ENCODE measurements at regions not wholly inside any gene's neighbourhood (a gene's known extent, or its start where the extent isn't known, plus 50 kb on each side); places are given as distances from the start of the nearest gene placed in this dataset.

DNA sequence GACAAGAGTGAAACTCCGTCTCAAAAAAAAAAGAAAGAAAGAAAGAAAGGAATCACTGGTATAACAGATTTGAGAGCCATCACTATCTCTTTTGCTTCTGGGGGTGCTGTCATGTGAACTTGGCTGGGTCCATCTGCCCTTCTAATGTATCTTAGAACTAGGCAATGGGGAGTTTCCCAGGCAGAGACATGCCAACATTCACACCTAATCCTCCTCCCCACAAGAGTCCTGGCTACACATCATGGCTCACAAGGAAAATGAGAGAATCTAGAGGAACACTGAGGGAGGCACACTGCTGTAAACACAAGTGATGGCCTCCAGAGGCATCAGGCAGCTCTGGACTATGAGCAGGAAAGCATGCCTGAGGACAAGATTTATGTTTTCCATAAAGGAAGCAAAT, 67.8 kb upstream of the PPP2R3A start:
- Histone ChIP-seq H3K9me3 (ENCODE audit: low read length) (no peaks in the 10 kb centered on the region), H4K20me1 (ENCODE audit: insufficient read depth, low read length) (no peaks in the 10 kb centered on the region), H3K36me3 (ENCODE audit: insufficient read depth, low read length) (no peaks in the 10 kb centered on the region), H3K79me2 (ENCODE audit: insufficient read depth, low read depth, low read length) (no peaks in the 10 kb centered on the region), H3K4me2 (ENCODE audit: low read length) (no peak overlapping the region), H2AFZ (ENCODE audit: low read length) (no peak overlapping the region), H3K4me3 (ENCODE audit: low read depth, low read length, poor library complexity, severe bottlenecking) (no peak overlapping the region), H3K9me2 (ENCODE audit: insufficient read depth, low read length) (no peaks in the 10 kb centered on the region), H3K27ac (ENCODE audit: low read depth, low read length, poor library complexity, severe bottlenecking) (no peak overlapping the region), H3K4me1 (ENCODE audit: insufficient read depth, low read length, poor library complexity, severe bottlenecking) (no peaks in the 10 kb centered on the region)
- no TSS peak for BruUV-seq (replicated peaks)
- intact Hi-C loops (cut with micrococcal nuclease; ENCODE audit: unreplicated experiment): loop anchor here (5.0 kb wide), 1 partner anchor 1100 kb away; the partner anchor contains the start of gene EPHB1
- ChIA-PET CTCF (ENCODE audit: unreplicated experiment) (no interaction called here), POLR2A (no interaction called here)
- no peak for DNase-seq (ENCODE audit: low spot score)
- TF ChIP-seq, protein P1, sequence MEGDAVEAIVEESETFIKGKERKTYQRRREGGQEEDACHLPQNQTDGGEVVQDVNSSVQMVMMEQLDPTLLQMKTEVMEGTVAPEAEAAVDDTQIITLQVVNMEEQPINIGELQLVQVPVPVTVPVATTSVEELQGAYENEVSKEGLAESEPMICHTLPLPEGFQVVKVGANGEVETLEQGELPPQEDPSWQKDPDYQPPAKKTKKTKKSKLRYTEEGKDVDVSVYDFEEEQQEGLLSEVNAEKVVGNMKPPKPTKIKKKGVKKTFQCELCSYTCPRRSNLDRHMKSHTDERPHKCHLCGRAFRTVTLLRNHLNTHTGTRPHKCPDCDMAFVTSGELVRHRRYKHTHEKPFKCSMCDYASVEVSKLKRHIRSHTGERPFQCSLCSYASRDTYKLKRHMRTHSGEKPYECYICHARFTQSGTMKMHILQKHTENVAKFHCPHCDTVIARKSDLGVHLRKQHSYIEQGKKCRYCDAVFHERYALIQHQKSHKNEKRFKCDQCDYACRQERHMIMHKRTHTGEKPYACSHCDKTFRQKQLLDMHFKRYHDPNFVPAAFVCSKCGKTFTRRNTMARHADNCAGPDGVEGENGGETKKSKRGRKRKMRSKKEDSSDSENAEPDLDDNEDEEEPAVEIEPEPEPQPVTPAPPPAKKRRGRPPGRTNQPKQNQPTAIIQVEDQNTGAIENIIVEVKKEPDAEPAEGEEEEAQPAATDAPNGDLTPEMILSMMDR (conservative IDR thresholded peaks at IDR 0.05; ENCODE audit: low read length): no peak
- TF ChIP-seq EZH2phosphoT487 (IDR thresholded peaks at IDR 0.05; ENCODE audit: borderline replicate concordance, low read depth, low read length): no peak

DNA sequence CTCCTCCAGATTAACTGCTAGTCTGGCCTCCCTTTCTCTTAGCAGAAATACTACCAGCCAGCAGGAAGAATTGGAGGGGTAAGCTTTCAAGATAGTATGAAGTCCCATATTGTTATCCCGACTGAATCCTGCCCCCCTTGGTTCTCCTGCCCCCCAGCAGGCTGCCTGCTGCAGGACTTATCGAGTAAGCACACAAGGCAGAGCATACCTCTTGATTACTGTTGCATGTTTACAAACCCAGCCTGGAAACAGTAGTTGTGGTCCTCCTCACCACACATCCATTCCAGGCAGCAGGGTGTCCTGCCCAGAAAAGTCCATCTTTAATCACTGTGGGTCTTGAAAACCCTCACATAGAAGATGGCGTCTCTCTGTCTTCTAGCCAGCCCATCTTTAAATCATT, 66.8 kb upstream of the PPP2R3A start:
- Histone ChIP-seq H3K4me1 (ENCODE audit: insufficient read depth, low read length, poor library complexity, severe bottlenecking) (no peaks in the 10 kb centered on the region), H3K9me3 (ENCODE audit: low read length) (no peaks in the 10 kb centered on the region), H3K4me3 (ENCODE audit: low read depth, low read length, poor library complexity, severe bottlenecking) (no peak overlapping the region), H3K4me2 (ENCODE audit: low read length) (no peak overlapping the region), H3K27ac (ENCODE audit: low read depth, low read length, poor library complexity, severe bottlenecking) (no peak overlapping the region), H3K36me3 (ENCODE audit: insufficient read depth, low read length) (no peaks in the 10 kb centered on the region), H2AFZ (ENCODE audit: low read length) (no peak overlapping the region), H3K9me2 (ENCODE audit: insufficient read depth, low read length) (no peaks in the 10 kb centered on the region), H4K20me1 (ENCODE audit: insufficient read depth, low read length) (no peaks in the 10 kb centered on the region), H3K79me2 (ENCODE audit: insufficient read depth, low read depth, low read length) (no peaks in the 10 kb centered on the region)
- DNase-seq (ENCODE audit: low spot score): no peak
- no TSS peak for BruUV-seq (replicated peaks)
- intact Hi-C loops (cut with micrococcal nuclease; ENCODE audit: unreplicated experiment): loop anchor here (5.0 kb wide), 1 partner anchor 1101 kb away; the partner anchor contains the start of gene EPHB1
- ChIA-PET CTCF (ENCODE audit: unreplicated experiment) (no interaction called here), POLR2A (no interaction called here)
- TF ChIP-seq, protein P1 (conservative IDR thresholded peaks at IDR 0.05; ENCODE audit: low read length): no peak
- TF ChIP-seq EZH2phosphoT487 (IDR thresholded peaks at IDR 0.05; ENCODE audit: borderline replicate concordance, low read depth, low read length): no peak

GRCh38 chr3:135905058-135905724, 60.3 kb upstream of the PPP2R3A start:
- intact Hi-C loops (cut with micrococcal nuclease; ENCODE audit: unreplicated experiment): no loop called here
- Histone ChIP-seq H3K9me3 (ENCODE audit: low read length) (no peaks in the 10 kb centered on the region), H4K20me1 (ENCODE audit: insufficient read depth, low read length) (no peaks in the 10 kb centered on the region), H3K9me2 (ENCODE audit: insufficient read depth, low read length) (no peaks in the 10 kb centered on the region), H3K4me1 (ENCODE audit: insufficient read depth, low read length, poor library complexity, severe bottlenecking) (no peaks in the 10 kb centered on the region), H3K36me3 (ENCODE audit: insufficient read depth, low read length) (no peaks in the 10 kb centered on the region), H3K4me2 (ENCODE audit: low read length) (no peak overlapping the region), H3K4me3 (ENCODE audit: low read depth, low read length, poor library complexity, severe bottlenecking) (no peak overlapping the region), H3K27ac (ENCODE audit: low read depth, low read length, poor library complexity, severe bottlenecking) (no peak overlapping the region), H3K79me2 (ENCODE audit: insufficient read depth, low read depth, low read length) (no peaks in the 10 kb centered on the region), H2AFZ (ENCODE audit: low read length) (no peak overlapping the region)
- ChIA-PET POLR2A (no interaction called here), CTCF (ENCODE audit: unreplicated experiment) (no interaction called here)
- DNase-seq (ENCODE audit: low spot score): no peak
- BruUV-seq (replicated peaks): no TSS peak
- TF ChIP-seq EZH2phosphoT487 (IDR thresholded peaks at IDR 0.05; ENCODE audit: borderline replicate concordance, low read depth, low read length): no peak

All from OCI-LY7 (cell line).